NCI-H1092 (cell line): ENCODE measurements at regions not wholly inside any gene's neighbourhood (a gene's known extent, or its start where the extent isn't known, plus 50 kb on each side); places are given as distances from the start of the nearest gene placed in this dataset.

Experiments used
- DNase-seq: peaks from one replicate; lab custom pipeline; 2025; lab: John Stamatoyannopoulos, UW

DNA sequence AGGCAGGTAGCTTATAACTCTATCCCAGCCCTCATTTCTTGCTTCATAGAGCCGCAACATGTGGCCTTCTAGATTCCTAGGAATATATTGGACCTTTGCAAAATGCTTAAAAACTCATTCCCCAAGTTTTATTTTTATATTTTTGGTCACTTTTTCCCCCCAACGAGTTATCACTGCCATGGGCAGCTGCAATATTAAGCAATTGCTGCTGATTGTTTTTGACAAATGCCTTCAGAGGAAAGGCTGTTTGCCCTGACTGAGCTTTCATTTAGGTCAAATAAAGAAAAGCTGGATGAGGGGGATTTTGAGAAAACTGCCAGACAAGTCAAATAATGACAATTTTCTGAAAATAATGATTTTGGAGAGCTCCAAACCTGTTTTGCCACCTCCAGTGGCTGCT is 976.9 kb upstream of the MBL2 start:
- DNase-seq, result no peak

DNA sequence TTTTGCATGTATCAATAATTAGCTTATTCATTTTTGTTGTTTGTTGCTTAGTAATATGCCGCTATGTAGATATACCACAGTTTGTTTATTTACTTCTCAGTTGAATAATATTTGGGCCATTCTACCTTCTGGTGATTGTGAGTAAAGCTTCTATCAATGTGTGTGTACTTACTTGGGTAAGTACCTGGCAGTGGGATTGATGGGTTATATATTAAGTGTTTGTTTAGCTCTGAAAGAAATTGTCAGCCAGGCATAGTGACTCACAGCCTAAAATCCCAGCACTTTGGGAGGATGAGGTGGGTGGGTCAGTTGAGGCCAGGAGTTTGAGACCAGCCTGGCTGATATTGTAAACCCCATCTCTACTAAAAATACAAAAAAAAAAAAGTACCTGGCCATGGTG is 975.7 kb upstream of the MBL2 start:
- DNase-seq, result no peak

DNA sequence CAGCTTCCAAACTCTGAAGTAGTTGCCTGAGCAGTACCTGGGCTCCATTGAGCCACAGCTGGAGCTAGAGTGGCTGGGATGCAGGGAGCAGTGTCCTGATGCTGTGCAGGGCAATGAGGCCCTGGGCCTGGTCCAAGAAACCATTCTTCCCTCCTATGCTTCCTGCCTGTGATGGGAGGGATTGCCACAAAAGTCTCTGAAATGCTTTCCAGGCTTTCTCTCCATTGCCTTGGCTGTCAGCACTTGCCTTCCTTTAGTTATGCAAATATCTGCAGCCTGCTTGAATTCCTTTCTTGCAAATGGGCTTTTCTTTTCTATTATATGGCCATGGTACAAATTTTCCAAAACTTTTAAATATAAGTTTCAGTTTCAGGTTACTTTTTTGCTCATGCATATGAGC is 972.2 kb upstream of the MBL2 start:
- no peak for DNase-seq

DNA sequence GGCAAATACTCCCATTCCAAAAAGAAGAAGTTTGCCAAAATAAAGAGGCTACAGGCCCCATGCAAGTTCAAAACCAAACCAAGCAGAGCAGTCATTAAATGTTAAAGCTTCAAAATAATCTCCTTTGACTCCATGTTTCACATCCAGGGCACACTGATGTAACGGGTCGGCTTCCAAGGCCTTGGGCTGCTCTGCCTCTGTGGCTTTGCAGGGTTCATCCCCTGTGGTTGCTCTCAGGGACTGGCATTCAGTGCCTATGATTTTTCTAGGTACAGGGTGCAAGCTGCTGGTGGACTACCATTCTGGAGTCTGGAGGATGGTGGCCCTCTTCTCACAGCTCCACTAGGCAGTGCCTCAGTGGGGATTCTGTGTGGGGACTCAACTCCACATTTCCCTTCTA is 971.6 kb upstream of the MBL2 start:
- no peak for DNase-seq

DNA sequence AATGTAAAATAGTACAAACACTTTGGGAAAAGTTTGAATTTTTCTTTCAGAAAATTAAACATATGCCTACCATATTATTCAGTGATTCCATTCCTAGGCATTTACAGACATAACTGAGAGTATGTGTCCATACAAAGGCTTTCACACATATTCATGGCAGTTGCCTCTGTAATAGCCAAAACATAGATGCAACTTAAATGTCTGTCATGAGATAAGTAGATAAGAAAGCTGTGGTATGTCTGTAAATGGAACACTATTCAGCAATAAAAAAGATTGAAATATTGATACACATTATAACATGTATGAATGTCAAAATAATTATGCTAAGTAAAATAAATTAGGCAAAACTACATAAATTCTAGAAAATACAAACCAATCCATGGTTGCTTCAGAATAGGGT is 964.5 kb upstream of the MBL2 start:
- DNase-seq, result no peak

DNA sequence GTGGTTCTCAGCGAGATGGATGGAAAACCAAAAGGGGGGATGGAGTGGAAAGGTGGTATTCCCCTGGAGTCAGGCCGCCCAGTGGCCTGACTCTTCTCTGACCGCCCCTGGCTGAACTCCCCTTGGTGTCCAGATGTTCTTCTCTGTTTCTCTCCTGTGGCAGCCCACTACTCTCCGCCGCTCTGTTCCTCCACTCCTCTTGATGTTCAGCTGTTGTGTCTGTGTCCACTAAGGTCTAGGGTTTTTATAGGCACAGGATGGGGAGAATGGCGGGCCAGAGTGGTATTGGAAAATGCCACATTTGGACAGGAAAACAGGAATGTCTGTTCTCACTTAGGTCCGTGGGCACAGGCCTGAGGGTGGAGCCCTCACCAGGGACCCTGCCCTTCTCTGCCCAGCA is 954.3 kb upstream of the MBL2 start:
- DNase-seq, result no peak

DNA sequence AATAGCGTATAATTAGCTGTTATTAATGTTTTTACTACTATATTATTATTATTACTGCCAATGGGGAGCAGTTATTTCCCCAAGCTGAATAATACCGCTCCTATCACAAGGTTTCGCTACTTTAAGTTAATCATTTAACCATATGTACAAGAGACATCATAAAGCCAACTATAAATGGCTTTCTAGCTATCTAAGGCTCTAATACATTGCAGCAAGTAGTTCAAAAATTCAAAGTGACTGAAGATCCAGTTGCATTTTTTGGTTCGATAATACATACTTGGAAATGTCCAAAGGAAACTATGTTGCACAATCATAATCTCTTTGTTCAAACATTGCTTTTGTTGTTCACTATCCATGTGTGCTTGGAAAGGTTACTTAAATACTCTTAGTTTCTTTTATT is 952.0 kb upstream of the MBL2 start:
- DNase-seq, result no peak

DNA sequence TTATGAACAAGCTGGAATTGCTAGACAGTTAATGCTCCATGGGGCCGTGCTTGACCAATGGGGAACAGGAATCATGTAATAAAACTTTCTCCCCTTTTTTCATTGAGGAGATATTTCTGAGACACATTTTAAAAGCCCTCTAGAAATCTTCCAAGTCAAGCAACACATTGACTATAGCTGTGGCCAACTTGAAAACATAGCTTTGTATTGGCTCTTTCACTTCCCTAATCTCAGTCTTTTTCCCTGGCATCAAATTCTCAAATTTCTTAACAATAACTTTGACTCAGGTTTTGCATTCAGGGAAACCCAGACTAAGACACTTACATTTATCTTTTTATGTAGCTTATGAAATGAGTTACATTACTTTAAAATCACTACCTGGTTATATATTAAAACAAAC is 947.1 kb upstream of the MBL2 start:
- no peak for DNase-seq

DNA sequence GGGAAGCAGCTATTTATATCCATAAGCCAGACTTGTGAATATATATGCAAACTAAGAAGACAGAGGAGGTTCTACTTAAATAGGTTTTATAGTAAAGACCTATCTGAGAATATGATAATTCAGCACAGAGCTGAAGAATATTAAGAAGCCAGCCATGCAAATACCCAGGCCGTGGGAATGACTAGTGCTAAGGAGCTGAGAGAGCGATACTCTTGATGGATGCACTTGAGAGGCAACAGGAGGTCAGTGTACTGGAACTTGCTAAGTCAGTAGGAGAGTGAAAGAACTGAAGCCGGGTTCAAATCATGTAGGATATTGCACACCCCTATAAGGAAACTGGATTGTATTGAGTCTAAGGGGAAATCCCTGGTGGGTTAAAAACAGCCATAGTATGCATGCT is 943.6 kb upstream of the MBL2 start:
- no peak for DNase-seq

DNA sequence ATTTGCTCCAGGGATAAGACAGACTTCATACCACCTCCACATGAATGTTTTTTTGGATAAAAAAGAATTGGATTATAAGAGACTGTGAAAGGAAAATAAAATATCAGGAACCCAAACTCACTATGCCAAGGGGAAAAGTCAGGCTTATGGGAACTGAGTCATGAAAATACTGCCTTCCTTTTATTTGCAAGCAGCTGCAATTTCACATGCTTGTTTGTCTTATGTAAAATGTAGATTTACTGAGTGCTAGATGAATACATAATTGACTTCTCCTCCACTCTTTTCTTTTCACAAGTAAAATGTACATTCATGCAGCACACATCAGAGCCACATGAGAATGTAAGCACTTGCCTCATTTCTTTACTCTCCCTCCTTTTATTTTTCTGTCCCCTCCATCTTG is 940.8 kb upstream of the MBL2 start:
- no peak for DNase-seq

DNA sequence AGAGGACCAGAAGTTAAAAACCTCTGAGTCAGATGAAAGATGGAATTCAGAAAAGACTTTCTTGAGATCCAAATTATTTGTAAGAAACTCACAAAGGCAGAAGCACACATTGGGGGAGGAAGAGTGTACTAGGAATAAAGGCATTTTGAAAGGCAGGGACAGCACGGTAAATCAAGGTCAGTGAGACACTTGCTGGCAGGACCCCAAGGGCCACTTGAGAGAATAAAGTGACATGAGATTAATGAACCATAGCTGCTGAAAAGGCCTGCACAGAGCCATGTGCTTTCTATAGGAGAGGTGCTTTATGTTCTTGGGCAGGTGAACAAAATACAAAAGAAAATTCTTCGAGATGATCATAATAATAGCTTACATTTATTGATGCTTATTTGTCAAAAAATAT is 929.9 kb upstream of the MBL2 start:
- no peak for DNase-seq

DNA sequence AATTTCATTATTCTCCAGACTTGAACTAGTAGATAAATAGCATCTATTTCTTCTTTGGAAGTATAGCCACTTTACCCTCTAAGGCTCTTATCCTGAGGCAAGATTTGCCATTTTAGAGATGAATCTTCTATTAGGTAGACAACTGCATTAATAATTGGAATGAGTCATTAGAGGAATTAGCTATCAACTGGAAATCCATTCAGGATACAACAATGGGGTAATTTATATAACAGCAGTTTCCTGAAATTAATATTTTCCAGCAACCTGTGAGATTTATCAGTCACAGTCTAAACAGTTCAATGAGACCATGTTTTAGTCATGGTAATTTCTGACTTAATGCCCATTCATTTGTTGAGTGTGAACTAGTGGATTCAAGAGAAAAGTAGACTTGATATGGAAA is 928.6 kb upstream of the MBL2 start:
- no peak for DNase-seq

DNA sequence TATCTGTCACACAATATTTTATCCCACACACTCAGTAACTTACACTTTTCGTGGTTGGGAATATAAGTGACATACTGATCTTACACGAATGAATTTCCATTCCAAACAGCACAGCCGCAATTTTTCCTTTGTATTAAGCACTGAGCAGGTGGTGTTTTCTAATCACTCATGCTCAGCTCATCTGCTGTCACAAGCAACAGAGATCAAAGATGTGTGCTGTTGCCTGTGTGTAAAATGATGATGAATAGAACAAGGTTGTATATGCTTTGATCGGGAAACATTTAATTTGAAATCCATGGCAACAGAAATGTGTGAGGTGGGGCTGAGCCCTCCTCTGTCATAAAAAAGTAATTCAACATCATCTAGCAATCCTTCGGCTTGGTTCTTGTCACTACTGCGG is 927.7 kb upstream of the MBL2 start:
- DNase-seq, result no peak

DNA sequence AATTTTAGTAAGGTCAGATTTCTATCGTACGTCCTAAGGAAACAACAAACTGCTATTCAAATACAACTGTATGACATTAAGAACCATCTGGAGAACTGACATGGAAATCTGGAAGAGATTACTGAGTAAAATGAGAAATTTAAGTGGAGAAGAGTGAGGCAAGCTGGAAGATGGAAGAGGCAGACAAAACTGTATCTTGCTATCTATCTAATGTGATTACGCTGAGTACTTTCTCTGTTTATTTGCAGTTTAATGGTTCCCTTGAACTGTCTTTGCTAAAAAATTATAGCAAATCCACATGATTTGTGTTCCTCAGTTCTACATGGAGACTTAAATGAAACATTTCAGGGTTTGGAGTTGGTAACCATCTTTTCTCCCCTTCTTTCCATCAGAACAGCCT is 927.1 kb upstream of the MBL2 start:
- DNase-seq, result no peak

DNA sequence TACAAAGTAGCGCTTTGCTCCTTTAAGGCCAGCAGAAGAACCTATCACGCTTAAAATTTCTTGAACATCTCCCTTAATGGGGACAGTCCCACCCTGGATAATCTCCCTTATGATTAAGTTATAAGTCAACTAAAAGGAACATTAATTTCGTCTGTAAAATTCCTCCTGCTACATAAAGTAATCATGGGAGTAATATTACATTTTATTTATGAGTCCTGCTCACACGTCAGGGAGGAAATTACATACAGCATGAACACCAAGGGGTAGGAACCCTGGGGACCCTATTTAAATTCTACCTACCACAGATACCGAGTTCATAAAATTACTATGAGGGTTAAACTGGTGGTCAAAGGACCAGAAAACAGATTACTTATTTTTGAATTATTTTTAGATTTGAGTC is 926.6 kb upstream of the MBL2 start:
- no peak for DNase-seq

DNA sequence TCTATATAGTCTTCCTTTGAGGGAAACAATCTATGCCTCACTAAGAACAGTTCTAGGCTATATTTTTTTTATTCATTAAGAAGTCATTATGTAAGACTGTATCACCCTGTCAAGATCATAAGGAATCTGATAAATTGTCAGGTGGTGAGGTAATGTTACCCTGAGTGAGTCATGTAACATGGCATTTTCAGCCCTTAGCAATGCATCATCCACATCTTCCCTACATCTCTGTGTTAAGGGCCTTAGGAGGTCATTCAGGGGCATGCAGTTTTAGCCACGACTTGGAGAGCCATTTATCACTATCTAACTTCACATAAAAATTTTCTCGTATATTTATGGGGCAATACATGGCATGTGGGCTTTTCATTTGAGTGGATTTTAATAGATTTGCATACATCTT is 924.5 kb upstream of the MBL2 start:
- no peak for DNase-seq

DNA sequence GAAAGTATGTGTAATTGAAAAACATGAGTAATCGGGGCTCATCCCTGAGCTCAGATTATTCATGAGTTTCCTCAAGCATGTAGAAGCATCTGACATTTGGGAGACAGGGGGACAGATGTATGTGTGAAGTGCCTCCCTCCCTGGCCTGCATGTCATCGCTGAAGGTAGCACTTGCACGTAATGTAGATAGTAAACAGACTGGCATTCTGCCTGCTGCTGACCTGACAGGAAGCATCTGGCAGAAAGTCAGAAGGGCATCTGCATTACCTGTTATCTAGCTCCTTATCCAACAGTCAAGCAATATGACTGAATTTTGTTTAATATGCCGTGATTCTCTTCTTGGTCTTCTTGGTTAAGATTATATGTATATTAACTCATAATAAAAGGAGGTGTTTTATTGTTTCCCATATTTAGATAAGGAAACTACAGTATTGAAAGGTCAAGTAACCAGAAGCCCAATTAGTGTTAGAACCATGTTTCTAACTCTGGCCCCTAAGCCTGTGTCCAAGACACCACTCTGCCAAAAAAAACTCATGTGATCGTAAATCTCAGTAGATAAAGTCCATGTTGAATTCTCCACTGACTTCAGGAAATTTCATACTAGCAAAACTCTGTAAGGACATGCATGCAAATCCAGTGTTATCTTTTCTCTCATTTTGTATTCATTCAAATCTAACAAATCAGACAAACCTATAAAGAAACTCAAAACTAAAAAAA is 918.1 kb upstream of the MBL2 start:
- DNase-seq, result no peak

DNA sequence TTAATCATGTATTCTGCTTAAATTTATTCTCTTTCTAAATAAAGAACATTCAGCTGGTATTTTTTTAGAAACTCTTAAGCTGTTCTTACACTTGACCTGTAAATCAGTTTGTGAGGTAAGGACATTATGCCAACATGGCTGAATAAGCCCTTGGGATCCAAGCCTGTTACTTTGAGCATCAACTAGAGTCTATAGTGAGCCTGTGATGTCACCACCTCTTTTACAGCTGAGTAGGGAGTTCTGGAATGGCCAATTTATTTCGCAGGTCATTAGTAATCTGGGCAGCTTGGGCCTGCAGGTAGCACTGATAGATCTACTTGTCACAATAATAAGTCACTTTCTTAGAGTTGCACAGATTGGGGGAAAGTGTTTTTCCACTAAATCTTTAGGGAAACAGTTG is 915.2 kb upstream of the MBL2 start:
- DNase-seq, result no peak

DNA sequence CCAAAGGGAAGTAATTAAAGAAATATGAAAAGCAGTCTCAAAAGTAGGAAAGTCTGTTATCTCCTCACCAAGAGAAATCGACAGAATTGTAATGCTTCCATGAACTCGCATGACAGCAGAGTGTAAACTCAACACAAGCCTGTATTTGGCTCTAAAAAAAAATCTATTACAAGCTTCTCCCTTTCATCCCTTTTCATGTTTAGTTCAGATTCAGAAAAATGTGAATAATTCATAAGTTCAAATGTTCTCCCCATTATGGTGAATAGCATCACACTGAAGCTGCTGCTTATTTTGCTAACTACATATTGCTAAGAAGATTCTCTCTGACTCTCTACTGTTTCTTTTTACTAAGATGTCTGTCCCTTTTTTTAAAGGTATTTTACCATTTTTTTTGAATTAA is 910.3 kb upstream of the MBL2 start:
- no peak for DNase-seq

DNA sequence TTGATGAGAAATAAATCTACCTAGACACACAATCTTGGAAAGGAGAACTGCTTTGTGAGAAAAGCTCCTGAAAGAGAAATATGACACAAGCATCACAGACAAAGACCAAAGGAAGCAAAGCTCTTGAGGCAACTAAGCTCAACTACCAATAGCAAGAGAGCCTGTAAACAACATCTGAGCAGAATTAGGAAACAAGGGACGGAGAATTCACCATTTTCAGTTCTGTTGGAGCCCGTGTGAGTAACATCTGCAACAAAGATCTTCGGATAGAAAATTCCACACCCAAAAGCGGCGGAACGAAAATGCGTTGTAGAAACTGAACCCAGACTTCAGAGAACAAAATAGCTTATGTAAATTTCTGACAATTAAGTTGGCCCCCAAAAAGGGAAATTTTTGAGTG is 909.9 kb upstream of the MBL2 start:
- no peak for DNase-seq

DNA sequence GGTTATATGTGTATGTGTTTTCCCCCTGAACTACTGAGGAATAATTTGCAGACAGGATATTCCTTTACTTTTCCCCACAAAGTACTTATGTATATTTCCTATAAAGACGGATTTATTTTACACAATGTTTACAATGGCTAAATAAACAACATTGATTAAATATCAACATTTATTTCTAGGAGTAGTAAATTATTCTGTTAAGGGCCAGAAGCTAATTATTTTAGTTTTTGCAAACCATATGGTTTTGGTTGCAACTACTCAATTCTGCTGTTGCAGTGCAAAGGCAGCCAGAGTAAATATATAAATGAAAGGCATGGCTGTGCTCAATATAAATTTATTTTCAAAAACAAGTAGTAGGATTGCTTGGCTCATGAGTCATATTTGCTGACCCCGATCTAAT is 907.1 kb upstream of the MBL2 start:
- no peak for DNase-seq

DNA sequence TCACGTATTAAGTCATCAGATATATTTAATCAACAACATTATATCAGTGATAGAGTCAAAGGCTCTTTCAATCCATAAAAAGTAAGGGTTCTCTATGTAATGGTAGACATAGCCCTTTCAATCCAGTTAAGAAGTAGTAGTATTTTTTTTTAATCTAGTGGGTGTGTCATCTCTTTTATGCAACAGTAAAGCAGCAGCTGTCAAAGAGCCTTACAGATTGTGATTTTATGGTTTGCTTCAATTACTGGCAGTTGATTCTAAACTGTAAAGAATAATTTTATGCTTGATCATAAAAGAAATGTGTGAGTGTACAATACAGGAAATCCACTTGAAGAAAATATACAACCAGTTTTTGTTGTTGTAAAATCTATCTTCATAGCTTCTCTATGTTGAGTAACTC is 902.6 kb upstream of the MBL2 start:
- no peak for DNase-seq

DNA sequence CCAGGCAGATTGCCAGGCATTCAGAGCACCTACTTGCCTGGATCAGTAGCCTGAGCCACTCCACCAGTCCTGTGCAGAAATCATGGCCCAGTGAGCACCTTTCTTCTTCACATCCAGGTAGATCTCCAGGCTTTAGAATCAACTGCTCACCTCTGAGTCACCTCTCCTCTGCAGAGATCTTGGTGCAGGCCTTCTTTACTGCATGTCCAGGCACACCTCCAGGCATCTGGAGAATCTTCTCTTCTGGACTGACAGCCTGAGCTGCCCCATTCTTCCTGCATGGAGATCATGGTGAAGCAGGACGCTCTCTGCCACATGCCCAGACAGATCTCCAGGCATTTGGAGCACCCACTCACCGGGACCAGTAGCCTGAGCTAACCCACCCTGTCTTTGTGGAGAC is 894.5 kb upstream of the MBL2 start:
- DNase-seq, result no peak

DNA sequence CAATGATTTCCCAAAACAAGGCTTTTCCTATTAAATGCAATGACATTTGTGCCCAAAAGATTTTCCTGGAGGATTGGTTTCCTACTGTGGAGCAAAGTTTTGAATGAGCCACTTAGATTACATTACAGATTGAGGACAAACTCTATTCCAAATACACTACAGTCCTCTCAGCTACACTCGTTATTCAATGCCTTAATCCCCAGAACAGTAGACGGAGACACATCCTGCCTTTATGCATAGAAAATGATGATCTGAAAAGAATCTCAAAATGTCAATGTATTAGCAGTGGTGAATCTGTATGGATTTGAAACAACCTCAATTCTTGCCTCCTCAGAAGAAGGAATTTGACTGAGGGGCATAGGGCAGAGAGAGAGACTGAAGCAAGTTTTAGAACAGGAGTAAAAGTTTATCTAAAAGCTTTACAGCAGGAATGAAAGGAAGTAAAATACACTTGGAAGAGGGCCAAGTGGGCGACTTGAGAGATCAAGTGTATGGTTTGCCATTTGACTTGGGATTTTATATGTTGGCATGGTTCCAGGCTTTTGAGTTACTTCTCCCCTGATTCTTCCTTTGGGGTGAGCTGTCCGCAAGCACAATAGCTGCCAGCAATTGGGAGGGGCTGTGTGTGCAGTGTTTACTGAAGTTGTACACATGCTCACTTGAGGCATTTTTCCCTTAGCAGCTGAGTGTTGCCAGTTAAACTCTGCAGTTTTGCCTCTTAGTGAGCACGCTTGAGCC is 891.9 kb upstream of the MBL2 start:
- no peak for DNase-seq
